Stimulated activated CD8-positive, alpha-beta memory T cell treated with anti-CD3 and anti-CD28 coated beads, Interleukin-7, amount 100 ng/mL, for 48 hours (primary cell): ENCODE measurements at regions not wholly inside any gene's neighbourhood (a gene's known extent, or its start where the extent isn't known, plus 50 kb on each side); places are given as distances from the start of the nearest gene placed in this dataset.
"Not testable (repeated sequence)": the region's sequence is repeated elsewhere in the genome, so short reads cannot be mapped to it uniquely, and the experiment has no call there.

Source experiments
- DNase-seq, 2 donors: peaks; one replicate each; pipeline ENCODE4 v3.0.0-alpha.2; 2020; ENCODE audit warnings: low read depth in 1 of 2; ENCODE audit errors: extremely low read depth in 1 of 2

GRCh38 chr16:82311528-82311927 lies 141.5 kb upstream of the MPHOSPH6 start:
- no peak for DNase-seq

DNA sequence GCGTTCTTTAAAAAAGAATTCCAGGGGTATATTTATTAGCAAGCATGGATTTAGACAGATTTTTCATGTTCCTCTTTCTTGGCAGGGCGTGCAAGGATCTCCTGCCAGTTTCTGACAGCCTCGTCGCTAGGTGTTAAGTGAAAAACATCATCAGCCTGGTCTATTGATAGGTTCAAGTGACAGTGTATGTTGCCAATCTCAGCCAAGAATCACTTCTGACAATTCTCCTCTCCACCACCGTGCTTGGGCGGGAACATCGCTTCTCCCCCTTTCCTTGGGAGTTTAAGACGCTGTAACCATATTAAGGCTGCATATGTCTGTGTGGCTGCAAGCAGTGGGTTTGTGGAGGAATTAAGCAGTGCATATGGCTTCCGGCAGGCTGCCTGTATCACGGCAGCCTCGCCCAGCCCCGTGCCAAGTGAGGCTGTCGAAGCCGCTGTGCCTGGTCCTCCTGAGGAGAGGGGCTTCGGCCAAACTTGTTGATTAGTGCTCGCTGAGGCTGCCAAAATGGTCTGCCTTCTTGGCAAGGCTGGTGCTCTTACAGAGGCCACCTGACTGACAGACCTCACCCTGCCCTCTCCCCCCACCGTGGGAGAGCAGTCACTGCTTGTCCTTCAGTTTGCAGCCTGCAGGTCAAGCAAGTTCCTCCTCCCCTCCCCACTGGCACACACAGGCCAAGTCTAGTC lies 132.2 kb upstream of the MPHOSPH6 start:
- no peak for DNase-seq

- no peak for DNase-seq
These were observed 131.2 kb upstream of the MPHOSPH6 start for GRCh38 chr16:82301146-82301755.

GRCh38 chr16:82300374-82300951 lies 130.4 kb upstream of the MPHOSPH6 start:
- DNase-seq, result no peak

DNA sequence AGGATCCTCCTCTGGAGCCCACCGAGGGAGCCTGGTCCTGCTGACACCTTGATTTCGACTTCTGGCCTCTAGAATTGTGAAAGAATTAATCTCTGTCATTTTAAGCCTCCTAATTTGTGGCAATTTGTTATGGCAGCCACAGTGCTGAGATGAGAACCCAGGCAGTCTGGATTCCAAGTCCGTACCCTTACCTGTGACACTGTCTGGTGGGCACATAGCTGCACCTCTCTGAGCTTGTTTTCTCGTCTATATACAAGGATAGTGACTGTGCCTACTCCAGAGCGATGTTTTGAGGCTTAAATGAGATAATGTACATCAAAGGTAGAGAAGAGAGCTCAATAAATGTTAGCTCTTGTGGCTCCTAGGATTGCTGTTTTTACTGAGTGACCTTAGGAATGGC lies 128.4 kb upstream of the MPHOSPH6 start:
- no peak for DNase-seq

- no peak for DNase-seq
These were observed 125.5 kb upstream of the MPHOSPH6 start for GRCh38 chr16:82295290-82296201.

DNA sequence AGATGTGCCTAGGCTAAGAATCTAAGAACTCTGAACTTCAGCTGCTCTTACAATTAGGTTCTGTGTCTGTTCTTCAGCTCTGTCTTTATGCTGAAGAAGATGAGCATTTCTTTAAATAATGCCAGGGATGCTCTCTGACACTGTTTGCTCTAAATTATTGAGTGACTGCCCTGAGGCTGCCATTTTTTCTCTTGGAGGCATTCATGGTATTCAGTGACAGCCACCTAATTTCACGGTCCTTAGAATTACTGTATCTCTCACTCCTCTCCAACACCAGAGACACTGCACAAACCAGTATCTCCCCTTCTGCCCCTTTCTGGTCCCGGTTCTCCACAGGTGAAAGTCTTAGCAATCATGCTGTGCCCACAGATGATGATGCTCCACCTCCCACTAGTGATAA lies 123.6 kb upstream of the MPHOSPH6 start:
- DNase-seq, result no peak

GRCh38 chr16:82287937-82288336 lies 117.9 kb upstream of the MPHOSPH6 start:
- no peak for DNase-seq

GRCh38 chr16:82282662-82283061 lies 112.6 kb upstream of the MPHOSPH6 start:
- no peak for DNase-seq

DNA sequence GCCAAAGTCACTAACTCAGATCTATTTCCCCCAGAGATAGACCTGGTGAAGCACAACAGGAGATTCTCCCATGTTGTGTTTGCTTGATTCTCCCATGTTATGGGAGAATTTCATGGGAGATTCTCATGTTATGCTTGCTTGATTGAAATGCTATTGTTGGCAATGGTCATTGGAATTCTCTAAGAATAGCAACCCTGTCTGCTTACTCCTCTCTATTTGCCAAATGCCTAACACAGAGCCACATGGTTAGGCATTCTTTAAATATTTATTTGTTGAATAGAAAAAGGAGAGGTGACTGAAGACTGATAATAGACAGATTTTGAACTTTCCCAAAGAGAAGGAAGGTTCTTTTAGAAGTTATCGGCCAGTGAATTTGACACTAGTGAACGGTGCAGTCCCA lies 111.5 kb upstream of the MPHOSPH6 start:
- no peak for DNase-seq

DNA sequence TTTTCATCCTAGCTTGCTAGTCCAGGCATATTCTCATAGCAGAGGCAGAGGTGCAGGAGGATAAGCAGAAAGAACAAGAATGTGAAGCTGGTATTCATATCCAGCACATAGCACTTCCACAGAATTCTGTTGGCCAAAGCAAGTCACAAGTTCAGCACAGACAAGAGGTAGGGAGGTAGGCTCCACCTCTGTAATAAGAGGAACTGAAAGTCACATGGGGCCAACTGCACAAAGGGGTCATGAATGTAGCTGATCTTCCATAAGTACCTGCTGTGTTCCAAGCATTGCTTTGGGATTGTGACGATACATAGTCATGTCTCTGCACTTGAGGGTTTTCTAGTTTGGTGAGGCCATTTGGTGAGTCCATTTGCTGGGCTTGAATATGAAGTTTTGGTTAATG lies 110.8 kb upstream of the MPHOSPH6 start:
- no peak for DNase-seq

DNA sequence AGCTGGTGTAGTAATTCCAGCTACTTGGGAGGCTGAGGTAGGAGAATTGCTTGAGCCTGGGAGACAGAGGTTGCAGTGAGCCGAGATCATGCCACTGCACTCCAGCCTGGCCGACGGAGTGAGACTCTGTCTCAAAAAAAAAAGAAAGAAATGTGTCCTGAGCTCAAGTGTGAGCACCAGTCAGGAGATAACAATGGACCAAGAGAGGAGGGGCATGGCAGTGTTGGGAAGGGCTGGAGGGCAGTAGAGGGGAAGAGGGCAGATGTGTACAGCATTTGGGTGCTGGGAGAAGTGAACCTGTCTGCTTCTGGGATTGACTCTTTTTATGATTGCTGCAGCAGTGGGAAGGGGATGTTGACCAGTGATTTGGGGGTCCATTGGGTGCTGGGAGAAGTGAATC lies 105.3 kb upstream of the MPHOSPH6 start:
- not testable (repeated sequence) for DNase-seq

- DNase-seq, result no peak
These were observed 101.6 kb upstream of the MPHOSPH6 start for GRCh38 chr16:82271636-82272035.

DNA sequence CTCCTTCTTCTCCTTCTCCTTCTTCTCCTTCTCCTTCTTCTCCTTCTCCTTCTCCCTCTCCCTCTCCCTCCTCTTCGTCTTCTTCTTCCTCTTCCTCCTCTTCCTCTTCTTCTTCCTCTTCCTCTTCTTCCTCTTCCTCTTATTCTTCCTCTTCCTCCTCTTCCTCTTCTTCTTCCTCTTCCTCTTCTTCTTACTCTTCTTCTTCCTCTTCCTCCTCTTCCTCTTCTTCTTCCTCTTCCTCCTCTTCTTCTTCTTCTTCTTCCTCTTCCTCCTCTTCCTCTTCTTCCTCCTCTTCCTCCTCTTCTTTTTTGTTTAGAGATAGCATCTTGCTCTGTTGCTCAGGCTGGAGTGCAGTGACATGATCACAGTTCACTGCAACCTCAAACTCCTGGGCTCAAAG lies 97.7 kb upstream of the MPHOSPH6 start:
- not testable (repeated sequence) for DNase-seq

DNA sequence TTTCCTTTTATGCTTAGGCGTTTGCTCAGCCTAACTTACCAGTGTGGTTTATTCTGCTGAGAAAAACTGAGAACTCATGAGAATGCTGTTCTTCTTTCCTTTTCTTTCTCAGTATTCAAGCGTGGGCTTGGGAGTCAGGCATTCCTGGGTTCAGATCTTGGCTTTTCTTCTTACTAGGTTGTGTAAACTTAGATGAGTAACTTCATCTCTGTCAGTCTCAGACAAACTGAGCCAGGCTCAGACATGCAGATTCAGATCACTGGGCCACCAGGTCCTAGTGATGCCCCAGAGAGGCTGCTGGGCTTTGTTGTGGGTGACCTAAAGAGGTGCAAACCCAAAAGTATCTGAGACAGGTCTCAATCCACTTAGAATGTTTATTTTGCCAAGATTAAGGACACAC lies 95.8 kb upstream of the MPHOSPH6 start:
- no peak for DNase-seq

DNA sequence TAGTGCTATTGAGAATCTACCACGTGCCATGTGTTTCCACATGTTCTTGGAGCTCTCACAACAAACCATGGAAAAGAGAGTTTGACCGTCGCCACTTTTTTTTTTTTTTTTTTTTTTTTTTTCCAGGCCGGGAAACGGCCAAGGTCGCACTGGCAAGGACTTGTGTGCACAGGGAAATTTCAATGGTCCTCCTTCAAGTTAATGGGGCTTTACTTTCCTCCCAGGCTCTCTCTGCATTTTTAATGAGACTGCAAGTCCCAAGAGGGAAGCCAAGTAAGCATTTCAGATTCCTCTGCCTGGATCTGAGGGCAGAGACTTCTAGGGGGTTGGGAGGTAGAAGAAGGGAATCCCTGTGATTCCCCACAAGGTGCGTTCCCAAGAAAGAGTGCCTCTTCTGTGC lies 94.7 kb upstream of the MPHOSPH6 start:
- DNase-seq, result no peak

GRCh38 chr16:82263521-82264143 lies 93.6 kb upstream of the MPHOSPH6 start:
- DNase-seq, result peak; percentile 5 to 20

DNA sequence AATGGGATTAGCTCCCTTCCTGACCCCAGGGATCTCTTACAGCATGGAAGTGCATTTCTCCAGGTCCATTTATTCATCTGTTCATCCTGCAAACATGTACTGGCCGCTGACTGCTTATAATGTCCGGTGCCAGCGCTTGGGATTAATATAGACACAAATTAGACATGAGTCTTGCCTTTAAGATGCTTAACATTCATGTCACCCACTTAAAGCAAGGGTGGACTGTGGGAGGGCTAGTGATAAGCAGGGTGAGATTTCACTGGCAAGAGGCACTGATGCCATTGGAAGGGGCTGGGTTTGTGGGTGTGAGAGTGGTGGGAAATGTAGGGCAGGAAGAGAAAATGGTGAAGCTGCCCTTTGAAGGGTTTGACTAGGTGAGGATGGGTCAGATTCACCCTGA lies 92.2 kb upstream of the MPHOSPH6 start:
- no peak for DNase-seq

GRCh38 chr16:82260212-82260795 lies 90.3 kb upstream of the MPHOSPH6 start:
- no peak for DNase-seq

- no peak for DNase-seq
These were observed 89.7 kb upstream of the MPHOSPH6 start for GRCh38 chr16:82259731-82260130.

GRCh38 chr16:82257990-82258389 lies 88.0 kb upstream of the MPHOSPH6 start:
- no peak for DNase-seq
